BE2C (cell line): ENCODE measurements at regions not wholly inside any gene's neighbourhood (a gene's known extent, or its start where the extent isn't known, plus 50 kb on each side); places are given as distances from the start of the nearest gene placed in this dataset.

Experiments used
- DNase-seq: peaks from one replicate; pipeline ENCODE4 v3.0.0-alpha.2; 2020
- H3K27me3 ChIP-seq: fragments of 250-450 bp; sonication (Bioruptor Pico); 2 replicates; pipeline ENCODE4 v1.5.1; 2020; ENCODE audit warnings: mild to moderate bottlenecking
- H3K36me3 ChIP-seq: fragments of 250-450 bp; sonication (Bioruptor Pico); 2 replicates; pipeline ENCODE4 v1.5.1; 2020; ENCODE audit warnings: mild to moderate bottlenecking
- H3K4me1 ChIP-seq: fragments of 250-450 bp; sonication (Bioruptor Pico); 2 replicates; pipeline ENCODE4 v1.5.1; 2020
- H3K4me3 ChIP-seq: 2 replicates; pipeline ENCODE4 v1.5.1; 2011; ENCODE audit warnings: low read depth, low read length
- H3K9me3 ChIP-seq: fragments of 250-450 bp; sonication (Bioruptor Pico); 2 replicates; pipeline ENCODE4 v1.5.1; 2020
- TF ChIP-seq, protein P1 (sequence below): IDR thresholded peaks from 2 replicates; pipeline ENCODE4 v1.5.1; 2012; ENCODE audit warnings: mild to moderate bottlenecking, low read depth, low read length

GRCh38 chr5:97338729-97339128, 155.7 kb upstream of the RIOK2 start:
- Histone ChIP-seq H3K4me1 (no peaks in the 10 kb centered on the region), H3K36me3 (no peaks in the 10 kb centered on the region), H3K27me3 (no peaks in the 10 kb centered on the region), H3K9me3 (no peaks in the 10 kb centered on the region), H3K4me3 (no peak overlapping the region)
- TF ChIP-seq, protein P1, sequence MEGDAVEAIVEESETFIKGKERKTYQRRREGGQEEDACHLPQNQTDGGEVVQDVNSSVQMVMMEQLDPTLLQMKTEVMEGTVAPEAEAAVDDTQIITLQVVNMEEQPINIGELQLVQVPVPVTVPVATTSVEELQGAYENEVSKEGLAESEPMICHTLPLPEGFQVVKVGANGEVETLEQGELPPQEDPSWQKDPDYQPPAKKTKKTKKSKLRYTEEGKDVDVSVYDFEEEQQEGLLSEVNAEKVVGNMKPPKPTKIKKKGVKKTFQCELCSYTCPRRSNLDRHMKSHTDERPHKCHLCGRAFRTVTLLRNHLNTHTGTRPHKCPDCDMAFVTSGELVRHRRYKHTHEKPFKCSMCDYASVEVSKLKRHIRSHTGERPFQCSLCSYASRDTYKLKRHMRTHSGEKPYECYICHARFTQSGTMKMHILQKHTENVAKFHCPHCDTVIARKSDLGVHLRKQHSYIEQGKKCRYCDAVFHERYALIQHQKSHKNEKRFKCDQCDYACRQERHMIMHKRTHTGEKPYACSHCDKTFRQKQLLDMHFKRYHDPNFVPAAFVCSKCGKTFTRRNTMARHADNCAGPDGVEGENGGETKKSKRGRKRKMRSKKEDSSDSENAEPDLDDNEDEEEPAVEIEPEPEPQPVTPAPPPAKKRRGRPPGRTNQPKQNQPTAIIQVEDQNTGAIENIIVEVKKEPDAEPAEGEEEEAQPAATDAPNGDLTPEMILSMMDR, result no peak
- DNase-seq, result no peak

GRCh38 chr5:97355775-97356174, 172.7 kb upstream of the RIOK2 start:
- no peak overlapping the region for H3K4me3 ChIP-seq
- TF ChIP-seq, protein P1, result no peak
- H3K4me1 ChIP-seq, result no peaks in the 10 kb centered on the region
- no peak for DNase-seq
- H3K9me3 ChIP-seq, result no peaks in the 10 kb centered on the region
- H3K36me3 ChIP-seq, result no peaks in the 10 kb centered on the region
- H3K27me3 ChIP-seq, result no peaks in the 10 kb centered on the region

GRCh38 chr5:97363577-97363976, 180.5 kb upstream of the RIOK2 start:
- no peak for DNase-seq
- Histone ChIP-seq H3K9me3 (no peaks in the 10 kb centered on the region), H3K36me3 (no peaks in the 10 kb centered on the region), H3K4me3 (no peak overlapping the region), H3K4me1 (no peaks in the 10 kb centered on the region), H3K27me3 (no peaks in the 10 kb centered on the region)
- TF ChIP-seq, protein P1, result no peak

- TF ChIP-seq, protein P1, result no peak
- no peaks in the 10 kb centered on the region for H3K4me1 ChIP-seq
- DNase-seq, result no peak
These were observed 181.7 kb upstream of the RIOK2 start for GRCh38 chr5:97364731-97365130.

DNA sequence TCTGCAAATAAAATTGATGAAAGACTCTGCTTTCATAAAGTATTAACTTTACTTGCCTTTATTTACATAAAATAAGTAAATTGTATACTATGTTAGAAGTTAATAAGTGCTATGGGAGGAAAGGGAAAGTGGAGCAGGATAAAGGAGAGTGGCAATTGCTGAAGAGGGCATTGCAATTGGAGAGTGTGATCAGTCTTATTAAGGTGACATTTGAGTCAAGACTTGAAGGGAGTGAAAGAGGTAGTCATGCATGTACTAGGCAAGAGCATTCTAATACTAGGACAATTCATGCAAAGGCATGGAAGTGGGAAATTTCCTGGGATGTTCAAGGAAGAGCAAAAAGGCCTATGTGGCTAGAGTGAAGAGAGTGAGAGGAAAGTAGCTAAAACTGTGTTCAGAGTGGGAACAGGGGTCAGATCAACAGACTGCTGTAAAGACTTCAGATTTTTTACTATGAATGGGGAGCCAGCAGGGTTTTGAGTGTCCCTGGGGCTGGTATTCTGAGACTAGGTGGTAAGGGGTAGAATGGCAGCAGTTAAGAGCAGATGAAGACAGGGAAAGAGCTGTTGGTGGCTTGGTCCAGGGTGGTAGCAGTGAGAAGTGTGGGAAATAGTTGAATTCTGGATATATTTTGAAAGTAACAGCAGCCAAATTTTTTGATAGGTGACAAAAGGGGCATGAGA, 182.3 kb upstream of the RIOK2 start:
- Histone ChIP-seq H3K4me1 (no peaks in the 10 kb centered on the region), H3K4me3 (no peak overlapping the region), H3K36me3 (no peaks in the 10 kb centered on the region), H3K9me3 (no peaks in the 10 kb centered on the region), H3K27me3 (no peaks in the 10 kb centered on the region)
- TF ChIP-seq, protein P1, result no peak
- no peak for DNase-seq

More at GRCh38 chr5:97364731-97365130, 181.7 kb upstream of the RIOK2 start:
- H3K9me3 ChIP-seq, result no peaks in the 10 kb centered on the region
- H3K36me3 ChIP-seq, result no peaks in the 10 kb centered on the region
- H3K4me3 ChIP-seq, result no peak overlapping the region
- no peaks in the 10 kb centered on the region for H3K27me3 ChIP-seq

- no peaks in the 10 kb centered on the region for H3K36me3 ChIP-seq
- TF ChIP-seq, protein P1, result no peak
- H3K4me3 ChIP-seq, result no peak overlapping the region
- DNase-seq, result no peak
- no peaks in the 10 kb centered on the region for H3K27me3 ChIP-seq
- H3K4me1 ChIP-seq, result no peaks in the 10 kb centered on the region
- no peaks in the 10 kb centered on the region for H3K9me3 ChIP-seq
These were observed 182.9 kb upstream of the RIOK2 start for GRCh38 chr5:97365918-97366317.
